ENCODE measurements at regions not wholly inside any gene's neighbourhood (a gene's known extent, or its start where the extent isn't known, plus 50 kb on each side); places are given as distances from the start of the nearest gene placed in this dataset.

- Histone ChIP-seq H3K79me2 (ENCODE audit: insufficient read depth, low read length) (no peaks in the 10 kb centered on the region), H3K27ac (ENCODE audit: low read length) (no peak overlapping the region), H3K4me3 (ENCODE audit: low read depth in 1 of 2, low read length in 2 of 2) (no peak overlapping the region), H3K27me3 (ENCODE audit: insufficient read depth, low read length, poor library complexity) (no peaks in the 10 kb centered on the region), H3K36me3 (ENCODE audit: insufficient read depth, low read length) (no peaks in the 10 kb centered on the region), H3K4me2 (ENCODE audit: insufficient read depth, low read length) (no peak overlapping the region), H3K9me3 (ENCODE audit: insufficient read depth, low read length, severe bottlenecking) (no peaks in the 10 kb centered on the region), H4K20me1 (ENCODE audit: insufficient read depth, low read length) (no peaks in the 10 kb centered on the region), H2AFZ (ENCODE audit: low read depth, low read length) (no peak overlapping the region), H3K4me1 (ENCODE audit: insufficient read depth, low read length) (no peaks in the 10 kb centered on the region), H3K9ac (ENCODE audit: low read depth, low read length) (no peak overlapping the region)
- no peak for DNase-seq
- no peak for TF ChIP-seq EZH2 (IDR thresholded peaks at IDR 0.05; ENCODE audit: borderline replicate concordance, low read depth, low read length, severe bottlenecking)
- TF ChIP-seq CTCF (IDR thresholded peaks at IDR 0.05; ENCODE audit: borderline replicate concordance, extremely low read depth, low read length, poor library complexity, severe bottlenecking): no peak
- ATAC-seq (ENCODE audit: insufficient read depth, low read depth): no peak
These were observed 59.8 kb upstream of the THBS2 start for GRCh38 chr6:169313347-169314010.

- no peaks in the 10 kb centered on the region for H3K4me1 ChIP-seq (ENCODE audit: insufficient read depth, low read length)
- no peak overlapping the region for H3K27ac ChIP-seq (ENCODE audit: low read length)
- H3K4me2 ChIP-seq (ENCODE audit: insufficient read depth, low read length): no peak overlapping the region
- H3K4me3 ChIP-seq (ENCODE audit: low read depth in 1 of 2, low read length in 2 of 2): no peak overlapping the region
- no peaks in the 10 kb centered on the region for H4K20me1 ChIP-seq (ENCODE audit: insufficient read depth, low read length)
- no peaks in the 10 kb centered on the region for H3K79me2 ChIP-seq (ENCODE audit: insufficient read depth, low read length)
- TF ChIP-seq CTCF (IDR thresholded peaks at IDR 0.05; ENCODE audit: borderline replicate concordance, extremely low read depth, low read length, poor library complexity, severe bottlenecking): no peak
- no peak for TF ChIP-seq EZH2 (IDR thresholded peaks at IDR 0.05; ENCODE audit: borderline replicate concordance, low read depth, low read length, severe bottlenecking)
- no peak overlapping the region for H2AFZ ChIP-seq (ENCODE audit: low read depth, low read length)
- no peaks in the 10 kb centered on the region for H3K36me3 ChIP-seq (ENCODE audit: insufficient read depth, low read length)
- H3K9me3 ChIP-seq (ENCODE audit: insufficient read depth, low read length, severe bottlenecking): no peaks in the 10 kb centered on the region
- no peak overlapping the region for H3K9ac ChIP-seq (ENCODE audit: low read depth, low read length)
- ATAC-seq (ENCODE audit: insufficient read depth, low read depth) (no peak), DNase-seq (no peak)
- no peaks in the 10 kb centered on the region for H3K27me3 ChIP-seq (ENCODE audit: insufficient read depth, low read length, poor library complexity)
These were observed 59.2 kb upstream of the THBS2 start for GRCh38 chr6:169312658-169313346.

DNA sequence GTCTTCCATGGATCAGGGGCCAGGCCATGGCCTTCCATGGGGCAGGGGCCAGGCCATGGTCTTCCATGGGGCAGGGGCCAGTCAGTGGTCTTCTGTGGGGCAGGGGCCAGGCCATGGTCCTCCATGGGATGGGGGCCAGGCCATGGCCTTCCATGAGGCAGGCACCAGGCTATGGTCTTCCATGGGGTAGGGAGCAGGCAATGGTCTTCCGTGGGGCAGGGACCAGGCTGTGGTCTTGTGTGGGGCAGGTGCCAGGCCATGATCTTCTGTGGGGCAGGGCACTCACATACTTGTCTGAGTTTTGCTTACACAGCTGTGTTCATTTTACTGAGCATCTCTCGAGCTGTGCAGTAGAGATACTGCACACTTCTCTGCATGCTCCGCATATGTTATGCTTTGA, 57.3 kb upstream of the THBS2 start:
- no peak overlapping the region for H3K4me2 ChIP-seq (ENCODE audit: insufficient read depth, low read length)
- no peak overlapping the region for H3K4me3 ChIP-seq (ENCODE audit: low read depth in 1 of 2, low read length in 2 of 2)
- no peaks in the 10 kb centered on the region for H4K20me1 ChIP-seq (ENCODE audit: insufficient read depth, low read length)
- DNase-seq (no peak), ATAC-seq (ENCODE audit: insufficient read depth, low read depth) (no peak)
- H3K4me1 ChIP-seq (ENCODE audit: insufficient read depth, low read length): no peaks in the 10 kb centered on the region
- H2AFZ ChIP-seq (ENCODE audit: low read depth, low read length): no peak overlapping the region
- H3K9me3 ChIP-seq (ENCODE audit: insufficient read depth, low read length, severe bottlenecking): no peaks in the 10 kb centered on the region
- H3K36me3 ChIP-seq (ENCODE audit: insufficient read depth, low read length): no peaks in the 10 kb centered on the region
- H3K27me3 ChIP-seq (ENCODE audit: insufficient read depth, low read length, poor library complexity): no peaks in the 10 kb centered on the region
- H3K9ac ChIP-seq (ENCODE audit: low read depth, low read length): no peak overlapping the region
- TF ChIP-seq CTCF (IDR thresholded peaks at IDR 0.05; ENCODE audit: borderline replicate concordance, extremely low read depth, low read length, poor library complexity, severe bottlenecking) (no peak), EZH2 (IDR thresholded peaks at IDR 0.05; ENCODE audit: borderline replicate concordance, low read depth, low read length, severe bottlenecking) (no peak)
- no peaks in the 10 kb centered on the region for H3K79me2 ChIP-seq (ENCODE audit: insufficient read depth, low read length)
- H3K27ac ChIP-seq (ENCODE audit: low read length): no peak overlapping the region
